Kidney glomerular epithelial cell (primary cell): ENCODE measurements at regions not wholly inside any gene's neighbourhood (a gene's known extent, or its start where the extent isn't known, plus 50 kb on each side); places are given as distances from the start of the nearest gene placed in this dataset.
"Not testable (repeated sequence)": the region's sequence is repeated elsewhere in the genome, so short reads cannot be mapped to it uniquely, and the experiment has no call there.

Experiments used
- DNase-seq: peaks from one replicate; lab custom pipeline; 2025; lab: John Stamatoyannopoulos, UW

GRCh38 chr12:61290473-61290872 lies 969.7 kb upstream of the USP15 start:
- no peak for DNase-seq

DNA sequence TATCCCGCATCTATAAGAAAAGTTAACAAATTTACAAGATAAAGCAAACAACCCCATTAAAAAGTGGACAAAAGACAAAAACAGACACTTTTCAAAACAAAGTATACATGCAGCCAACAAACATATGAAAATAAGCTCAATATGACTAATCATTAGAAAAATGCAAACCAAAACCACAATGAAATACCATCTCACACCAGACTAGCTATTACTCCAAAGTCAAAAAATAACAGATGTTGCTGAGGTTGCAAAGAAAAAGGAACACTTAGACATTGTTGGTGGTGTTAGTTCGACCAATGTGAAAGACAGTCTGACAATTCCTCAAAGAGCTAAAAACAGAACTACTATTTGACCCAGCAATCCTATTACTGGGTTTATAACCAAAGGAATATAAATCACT lies 968.6 kb upstream of the USP15 start:
- no peak for DNase-seq

GRCh38 chr12:61294011-61294410 lies 966.2 kb upstream of the USP15 start:
- not testable (repeated sequence) for DNase-seq

- DNase-seq = no peak
Observed at GRCh38 chr12:61301817-61302216, 958.4 kb upstream of the USP15 start.

DNA sequence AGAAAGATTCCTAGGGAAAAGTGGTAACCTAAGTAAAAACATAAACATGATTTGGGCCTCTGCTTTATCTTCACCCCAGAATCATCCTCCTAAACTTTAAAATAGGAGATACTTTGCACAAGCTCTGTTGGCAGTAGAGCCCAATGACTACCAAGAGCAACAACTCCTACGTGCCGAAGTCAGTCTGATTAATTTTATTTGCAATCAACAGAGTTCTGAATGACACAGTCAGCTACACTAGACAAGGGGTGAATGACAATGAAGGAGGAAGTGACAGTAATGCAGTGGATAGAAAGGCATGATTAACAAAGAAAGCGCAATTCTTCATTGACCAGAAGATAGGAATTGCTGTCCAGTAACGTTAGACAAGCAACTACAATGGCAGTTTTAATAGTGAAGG lies 957.9 kb upstream of the USP15 start:
- DNase-seq = no peak

- DNase-seq = no peak
Observed at GRCh38 chr12:61308220-61308619, 952.0 kb upstream of the USP15 start.

GRCh38 chr12:61311413-61311812 lies 948.8 kb upstream of the USP15 start:
- DNase-seq = no peak

GRCh38 chr12:61348871-61349270 lies 911.3 kb upstream of the USP15 start:
- DNase-seq = no peak

DNA sequence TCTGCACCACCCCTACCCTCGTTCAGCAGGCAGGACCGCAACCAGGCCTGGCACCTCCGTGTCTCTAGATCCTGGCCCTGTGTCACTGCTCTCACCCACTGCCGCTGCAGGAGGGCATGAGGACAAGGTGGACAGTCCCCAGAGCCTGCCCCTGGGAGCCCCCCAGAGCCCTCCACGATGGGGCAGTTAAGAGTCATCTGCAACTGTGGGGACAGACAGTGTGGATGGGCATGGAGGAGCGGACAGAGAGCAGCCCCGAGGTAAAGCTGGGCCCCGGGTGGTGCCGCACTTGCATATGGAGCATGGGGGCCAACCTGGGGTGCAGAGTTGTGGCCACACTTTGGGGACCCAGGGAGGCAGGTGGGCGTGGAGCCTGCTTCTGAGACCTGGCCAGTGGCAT lies 905.1 kb upstream of the USP15 start:
- DNase-seq = no peak

DNA sequence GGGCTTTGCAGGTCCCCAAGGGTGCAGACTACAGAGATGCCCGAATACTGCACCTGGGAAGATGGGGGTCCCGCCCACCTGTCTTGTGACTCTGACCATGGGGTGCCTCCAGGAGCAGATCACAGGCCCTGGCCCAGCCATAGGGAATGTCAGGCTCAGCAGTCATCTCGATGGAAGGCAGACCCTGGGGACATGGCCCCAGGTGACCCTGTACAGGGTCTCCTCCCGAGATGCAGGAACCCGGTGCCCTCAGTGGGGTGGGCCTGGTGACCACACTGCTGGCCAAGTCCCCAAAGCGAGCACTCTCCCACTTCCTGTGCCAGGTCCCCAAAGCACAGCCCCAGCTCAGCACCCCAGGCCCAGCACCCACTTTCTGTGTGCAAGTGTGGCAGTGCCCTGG lies 903.7 kb upstream of the USP15 start:
- no peak for DNase-seq

DNA sequence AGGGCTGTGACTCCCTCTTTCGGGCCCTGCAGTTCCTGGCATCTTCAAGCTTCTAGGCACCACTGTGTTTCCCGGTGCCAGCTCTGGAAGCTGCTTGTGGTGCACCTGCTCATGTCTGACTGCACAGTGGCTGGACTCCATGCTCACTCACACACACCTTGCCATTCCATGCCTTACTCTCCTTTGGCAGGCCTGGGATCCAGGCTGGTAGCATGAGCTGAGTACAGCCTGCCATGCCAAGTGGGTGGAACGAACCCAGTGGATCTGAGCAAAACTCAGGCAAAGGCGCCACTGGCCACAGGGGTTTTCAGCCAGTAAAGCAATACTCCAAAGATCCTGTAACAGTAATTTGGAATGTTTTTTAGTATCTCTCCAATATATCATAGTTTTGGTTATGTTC lies 902.7 kb upstream of the USP15 start:
- no peak for DNase-seq

GRCh38 chr12:61362037-61362436 lies 898.2 kb upstream of the USP15 start:
- no peak for DNase-seq

DNA sequence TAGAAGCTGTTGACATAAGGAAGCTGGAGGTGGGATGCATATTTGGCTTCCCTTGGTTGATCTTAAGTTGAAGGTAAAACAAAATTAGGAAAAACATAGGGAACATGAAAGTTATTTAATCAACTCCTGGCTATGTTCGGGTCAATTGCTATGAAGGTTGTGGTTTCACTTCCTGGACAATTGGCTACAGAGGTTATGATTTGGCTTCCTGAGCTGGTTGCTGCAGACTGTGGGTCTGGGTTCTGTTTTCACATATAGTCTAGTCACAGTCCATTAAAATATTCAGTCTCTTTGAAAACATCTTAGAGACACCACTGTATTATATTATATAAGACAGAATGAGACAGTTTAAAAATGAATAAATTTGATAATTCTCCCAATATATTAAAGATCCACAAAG lies 895.2 kb upstream of the USP15 start:
- no peak for DNase-seq

GRCh38 chr12:61367281-61367785 lies 892.9 kb upstream of the USP15 start:
- no peak for DNase-seq

DNA sequence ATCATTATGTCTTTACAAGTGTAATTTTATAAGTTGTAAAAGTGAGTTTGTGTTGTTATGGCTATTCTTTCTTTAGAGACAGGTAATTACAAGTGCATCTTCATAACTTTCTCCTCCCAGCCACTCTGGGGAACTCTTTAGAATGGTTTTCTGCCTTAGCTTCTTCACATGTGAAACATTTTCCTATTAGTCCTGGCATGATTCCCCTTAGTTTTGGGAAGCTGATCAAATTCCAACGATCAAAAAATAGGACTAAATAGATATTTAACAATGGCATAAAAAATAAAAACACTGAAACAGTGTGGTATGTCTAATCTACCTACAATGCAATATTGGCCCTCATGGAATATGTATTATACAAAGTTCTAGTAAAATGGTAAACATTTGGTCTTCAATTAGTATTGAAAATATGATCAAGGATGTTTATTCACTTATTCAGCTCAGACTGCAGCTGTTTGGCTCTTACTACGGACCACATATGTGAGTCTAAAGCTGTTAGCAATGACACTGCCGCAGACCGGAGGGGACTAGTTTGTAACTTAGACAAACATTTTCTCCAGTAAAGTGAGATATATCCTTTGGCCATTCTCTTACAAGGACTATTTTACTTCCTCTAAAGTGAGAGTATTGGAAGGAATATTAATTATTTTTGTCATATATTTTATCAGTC lies 890.8 kb upstream of the USP15 start:
- DNase-seq = no peak

- DNase-seq = no peak
Observed at GRCh38 chr12:61384511-61384910, 875.7 kb upstream of the USP15 start.

- no peak for DNase-seq
Observed at GRCh38 chr12:61385771-61386170, 874.4 kb upstream of the USP15 start.

DNA sequence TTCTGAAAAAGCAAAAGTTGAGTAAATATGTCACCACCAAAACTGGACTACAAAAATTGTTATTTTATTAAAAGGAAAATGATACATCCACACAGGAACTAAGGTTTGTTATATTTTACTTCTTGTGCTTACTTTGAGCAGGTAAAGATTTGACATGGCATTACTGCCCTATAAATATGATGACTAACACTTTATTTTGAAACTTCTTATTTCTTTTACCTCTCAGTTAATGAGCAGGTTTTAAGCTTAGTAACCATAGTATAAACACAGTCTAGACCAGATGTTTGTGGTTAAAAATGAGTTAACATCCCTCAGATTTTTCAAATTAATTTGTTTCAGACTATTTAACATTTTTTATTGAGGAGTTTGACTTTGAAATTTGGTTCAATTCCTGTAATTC lies 862.5 kb upstream of the USP15 start:
- no peak for DNase-seq

GRCh38 chr12:61412201-61412600 lies 848.0 kb upstream of the USP15 start:
- DNase-seq = no peak

DNA sequence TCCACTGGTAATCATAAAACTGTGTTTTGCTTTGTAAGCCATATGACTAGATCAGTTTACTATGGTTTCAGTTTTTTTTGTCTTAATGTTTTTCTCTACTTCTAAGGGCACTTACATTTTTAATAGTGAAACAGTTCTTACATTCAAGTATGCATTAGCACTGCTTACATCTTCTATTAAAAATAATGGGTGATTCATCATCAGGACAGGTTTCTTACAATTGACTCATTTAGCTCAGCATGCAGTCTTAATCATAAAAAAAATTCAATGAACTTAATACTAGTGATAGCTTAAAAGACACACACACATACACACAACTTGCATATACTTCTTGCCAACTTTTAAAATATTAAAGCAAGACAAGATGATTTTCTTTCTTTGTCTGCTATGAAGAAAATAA lies 845.7 kb upstream of the USP15 start:
- DNase-seq = no peak

GRCh38 chr12:61422786-61423185 lies 837.4 kb upstream of the USP15 start:
- DNase-seq = no peak

GRCh38 chr12:61452076-61452475 lies 808.1 kb upstream of the USP15 start:
- DNase-seq = no peak

DNA sequence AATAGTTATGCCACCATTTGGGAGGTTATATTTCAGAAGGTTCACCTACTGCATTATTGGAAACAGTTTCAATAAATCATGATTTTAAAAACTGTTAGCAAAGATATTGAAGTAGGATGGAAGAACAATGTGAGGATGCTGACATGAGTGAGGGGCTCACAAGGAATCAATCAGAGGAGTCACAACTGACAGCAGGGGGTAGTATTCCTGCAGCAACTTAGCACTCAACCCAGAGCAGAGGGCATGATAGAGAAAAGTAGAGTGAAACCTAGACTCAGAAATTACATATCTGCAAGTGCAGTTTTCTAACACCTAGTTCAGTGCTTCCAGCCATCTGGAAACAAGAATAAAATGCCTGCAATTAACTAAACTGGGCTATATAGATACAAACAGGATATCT lies 772.5 kb upstream of the USP15 start:
- DNase-seq = no peak
